Calu3 (cell line): ENCODE measurements at regions not wholly inside any gene's neighbourhood (a gene's known extent, or its start where the extent isn't known, plus 50 kb on each side); places are given as distances from the start of the nearest gene placed in this dataset.
"Not testable (repeated sequence)": the region's sequence is repeated elsewhere in the genome, so short reads cannot be mapped to it uniquely, and the experiment has no call there.

Source experiments
- BruUV-seq: library from RNA; stranded (reverse); fragments of 400-500 nt; replicated peaks from 2 replicates; lab custom pipeline; 2021; lab: Mats Ljungman, UMichigan
- CTCF ChIA-PET: fragments of 300-600 bp; sonication (Branson Sonifier 250); formaldehyde crosslinking; loops from one replicate; lab custom pipeline; 2022; ENCODE audit warnings: antibody characterized with exemption; lab: Charles Lee
- DNase-seq: peaks from one replicate; pipeline ENCODE4 v3.0.0; 2022
- H3K27ac Mint-ChIP-seq: one replicate; pipeline ENCODE4 v1.8.0; 2022; ENCODE audit warnings: mixed read lengths; ENCODE audit not compliant: unreplicated experiment
- H3K27me3 Mint-ChIP-seq: one replicate; pipeline ENCODE4 v1.8.0; 2022; ENCODE audit warnings: mixed read lengths; ENCODE audit not compliant: unreplicated experiment
- H3K36me3 Mint-ChIP-seq: one replicate; pipeline ENCODE4 v1.8.0; 2022; ENCODE audit warnings: mild to moderate bottlenecking, moderate library complexity, mixed read lengths; ENCODE audit not compliant: insufficient read depth, unreplicated experiment
- H3K4me1 Mint-ChIP-seq: one replicate; pipeline ENCODE4 v1.8.0; 2022; ENCODE audit warnings: mild to moderate bottlenecking, low read depth, mixed read lengths; ENCODE audit not compliant: unreplicated experiment
- H3K4me3 Mint-ChIP-seq: one replicate; pipeline ENCODE4 v1.8.0; 2022; ENCODE audit warnings: mild to moderate bottlenecking, low read depth, moderate library complexity, mixed read lengths; ENCODE audit not compliant: unreplicated experiment
- H3K9me3 Mint-ChIP-seq: one replicate; pipeline ENCODE4 v1.8.0; 2022; ENCODE audit warnings: low read depth, mixed read lengths; ENCODE audit not compliant: unreplicated experiment
- intact Hi-C: fragments of 100-400 bp; cut with micrococcal nuclease; formaldehyde crosslinking; loops from one replicate; pipeline ENCODE4 v1.10.0; 2022; ENCODE audit not compliant: unreplicated experiment
- TF ChIP-seq, protein P1 (sequence below): fragments of 200-600 bp; IDR thresholded peaks from one replicate; pipeline ENCODE4 v1.8.0; 2022; ENCODE audit warnings: antibody characterized with exemption; ENCODE audit not compliant: unreplicated experiment

DNA sequence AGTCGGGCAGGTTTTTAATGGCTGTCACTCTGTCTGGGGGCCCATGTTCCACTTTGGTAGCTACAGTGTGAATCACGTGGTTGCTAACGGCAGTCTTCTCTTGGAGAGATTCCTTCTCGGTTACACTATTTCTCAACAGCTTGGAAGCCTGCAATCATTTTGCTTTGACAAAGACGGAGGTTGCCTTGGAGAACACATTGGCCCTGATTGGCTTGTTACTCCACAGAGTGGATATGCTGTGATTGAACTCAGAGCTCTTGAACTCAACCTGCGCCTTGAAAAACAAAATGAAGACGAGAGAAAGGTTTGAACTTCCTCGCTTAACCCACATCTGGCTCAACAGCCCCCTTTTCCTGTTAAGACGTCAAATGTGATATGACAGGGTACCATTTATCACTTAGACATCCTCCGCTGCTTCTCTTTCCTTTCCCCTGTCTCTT lies 218.9 kb downstream of the MAF start:
- no peak for DNase-seq
- intact Hi-C loops = no loop called here
- peaks cover 6% of the 10 kb centered on the region for H3K9me3 Mint-ChIP-seq
- H3K36me3 Mint-ChIP-seq = no peaks in the 10 kb centered on the region
- H3K27ac Mint-ChIP-seq = no peak overlapping the region
- no peak overlapping the region for H3K4me3 Mint-ChIP-seq
- TF ChIP-seq, protein P1, sequence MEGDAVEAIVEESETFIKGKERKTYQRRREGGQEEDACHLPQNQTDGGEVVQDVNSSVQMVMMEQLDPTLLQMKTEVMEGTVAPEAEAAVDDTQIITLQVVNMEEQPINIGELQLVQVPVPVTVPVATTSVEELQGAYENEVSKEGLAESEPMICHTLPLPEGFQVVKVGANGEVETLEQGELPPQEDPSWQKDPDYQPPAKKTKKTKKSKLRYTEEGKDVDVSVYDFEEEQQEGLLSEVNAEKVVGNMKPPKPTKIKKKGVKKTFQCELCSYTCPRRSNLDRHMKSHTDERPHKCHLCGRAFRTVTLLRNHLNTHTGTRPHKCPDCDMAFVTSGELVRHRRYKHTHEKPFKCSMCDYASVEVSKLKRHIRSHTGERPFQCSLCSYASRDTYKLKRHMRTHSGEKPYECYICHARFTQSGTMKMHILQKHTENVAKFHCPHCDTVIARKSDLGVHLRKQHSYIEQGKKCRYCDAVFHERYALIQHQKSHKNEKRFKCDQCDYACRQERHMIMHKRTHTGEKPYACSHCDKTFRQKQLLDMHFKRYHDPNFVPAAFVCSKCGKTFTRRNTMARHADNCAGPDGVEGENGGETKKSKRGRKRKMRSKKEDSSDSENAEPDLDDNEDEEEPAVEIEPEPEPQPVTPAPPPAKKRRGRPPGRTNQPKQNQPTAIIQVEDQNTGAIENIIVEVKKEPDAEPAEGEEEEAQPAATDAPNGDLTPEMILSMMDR = no peak
- H3K27me3 Mint-ChIP-seq = no peaks in the 10 kb centered on the region
- CTCF ChIA-PET = interaction anchor here (1.7 kb wide), 1 partner anchor 19 kb away, joined by 3 read pairs; no protein-coding TSS in a partner anchor
- no peaks in the 10 kb centered on the region for H3K4me1 Mint-ChIP-seq
- BruUV-seq = no TSS peak

DNA sequence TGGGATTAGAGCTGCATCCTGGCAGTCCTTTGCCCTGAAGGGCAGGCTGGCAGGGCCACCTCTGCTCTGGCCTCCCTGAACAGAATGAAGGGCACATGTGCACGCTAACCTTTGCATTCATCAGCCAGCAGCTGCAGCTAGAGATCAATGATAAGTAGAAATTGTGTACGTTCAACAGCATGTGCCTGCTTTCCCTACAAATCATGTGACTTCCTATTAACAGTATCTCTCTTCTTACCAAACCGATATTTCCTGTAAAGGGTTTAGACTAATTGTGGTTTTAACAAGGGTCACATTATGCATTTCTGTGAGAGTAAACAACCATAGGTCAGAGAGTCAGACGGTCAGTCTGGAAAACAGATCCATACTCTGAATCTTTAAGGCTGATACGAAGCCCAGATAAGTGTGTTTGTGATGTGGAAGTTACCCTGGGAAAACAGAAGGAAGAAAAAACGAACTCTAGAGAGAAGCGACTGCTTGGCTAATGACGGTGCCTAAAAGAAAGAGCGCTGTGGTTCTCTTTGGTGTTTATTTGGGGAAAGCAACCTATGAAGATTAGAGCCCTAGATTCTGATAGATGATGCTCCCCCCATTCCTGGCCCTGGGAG lies 219.4 kb downstream of the MAF start:
- Mint-ChIP-seq H3K36me3 (no peaks in the 10 kb centered on the region), H3K9me3 (peaks cover 6% of the 10 kb centered on the region), H3K4me1 (no peaks in the 10 kb centered on the region), H3K4me3 (no peak overlapping the region), H3K27ac (no peak overlapping the region), H3K27me3 (no peaks in the 10 kb centered on the region)
- TF ChIP-seq, protein P1 = no peak
- CTCF ChIA-PET = interaction anchor here (1.7 kb wide), 1 partner anchor 19 kb away, joined by 3 read pairs; no protein-coding TSS in a partner anchor
- BruUV-seq = no TSS peak
- no peak for DNase-seq
- intact Hi-C loops = no loop called here

GRCh38 chr16:79379095-79379494 lies 221.4 kb downstream of the MAF start:
- no peaks in the 10 kb centered on the region for H3K4me1 Mint-ChIP-seq
- BruUV-seq = no TSS peak
- H3K27me3 Mint-ChIP-seq = no peaks in the 10 kb centered on the region
- H3K27ac Mint-ChIP-seq = no peak overlapping the region
- H3K36me3 Mint-ChIP-seq = no peaks in the 10 kb centered on the region
- H3K9me3 Mint-ChIP-seq = peaks cover 11% of the 10 kb centered on the region
- CTCF ChIA-PET = no interaction called here
- TF ChIP-seq, protein P1 = no peak
- intact Hi-C loops = no loop called here
- no peak for DNase-seq
- no peak overlapping the region for H3K4me3 Mint-ChIP-seq

DNA sequence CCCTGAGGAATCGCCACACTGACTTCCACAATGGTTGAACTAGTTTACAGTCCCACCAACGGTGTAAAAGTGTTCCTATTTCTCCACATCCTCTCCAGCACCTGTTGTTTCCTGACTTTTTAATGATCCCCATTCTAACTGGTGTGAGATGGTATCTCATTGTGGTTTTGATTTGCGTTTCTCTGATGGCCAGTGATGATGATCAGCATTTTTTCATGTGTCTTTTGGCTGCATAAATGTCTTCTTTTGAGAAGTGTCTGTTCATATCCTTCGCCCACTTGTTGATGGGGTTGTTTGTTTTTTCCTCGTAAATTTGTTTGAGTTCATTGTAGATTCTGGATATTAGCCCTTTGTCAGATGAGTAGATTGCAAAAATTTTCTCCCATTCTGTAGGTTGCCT lies 223.5 kb downstream of the MAF start:
- intact Hi-C loops, H3K9me3 Mint-ChIP-seq, H3K36me3 Mint-ChIP-seq, H3K4me1 Mint-ChIP-seq, H3K27me3 Mint-ChIP-seq, CTCF ChIA-PET, DNase-seq, BruUV-seq, H3K27ac Mint-ChIP-seq, H3K4me3 Mint-ChIP-seq: not testable (repeated sequence)

DNA sequence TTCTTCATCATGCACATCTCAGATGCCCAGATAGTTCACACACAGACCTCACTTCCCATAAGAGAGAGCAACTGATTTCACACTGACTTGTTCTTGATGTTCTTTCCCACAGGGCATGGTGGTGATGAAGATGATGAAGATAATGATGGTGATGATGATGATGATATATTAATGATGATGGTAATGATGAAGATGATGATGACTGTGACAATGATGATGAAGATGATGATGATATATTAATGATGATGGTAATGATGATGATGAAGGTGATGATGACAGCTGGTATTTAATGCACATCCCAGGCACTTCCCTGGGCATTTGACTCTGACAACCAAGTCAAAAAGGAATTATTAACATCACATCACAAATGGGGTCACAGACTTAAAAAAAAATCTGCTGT lies 225.2 kb downstream of the MAF start:
- TF ChIP-seq, protein P1 = no peak
- intact Hi-C loops = no loop called here
- CTCF ChIA-PET = no interaction called here
- Mint-ChIP-seq H3K36me3 (no peaks in the 10 kb centered on the region), H3K27ac (no peak overlapping the region), H3K4me1 (no peaks in the 10 kb centered on the region), H3K27me3 (no peaks in the 10 kb centered on the region), H3K9me3 (peaks cover 9% of the 10 kb centered on the region), H3K4me3 (no peak overlapping the region)
- no peak for DNase-seq
- no TSS peak for BruUV-seq
